GM18951 (cell line): ENCODE measurements at regions not wholly inside any gene's neighbourhood (a gene's known extent, or its start where the extent isn't known, plus 50 kb on each side); places are given as distances from the start of the nearest gene placed in this dataset.

ENCODE experiments used
- POLR2A ChIP-seq: IDR thresholded peaks from 4 replicates; pipeline ENCODE4 v1.6.1; 2011; ENCODE audit warnings: mild to moderate bottlenecking; ENCODE audit not compliant: insufficient read length, insufficient read depth; ENCODE audit errors: extremely low read depth
- in situ Hi-C: fragments of 300-500 bp; cut with MboI; formaldehyde crosslinking; loops from one replicate; pipeline ENCODE4 v1.12.0; 2022; ENCODE audit warnings: low sequenced_read_pairs, mixed read lengths, inconsistent platforms; ENCODE audit not compliant: unreplicated experiment

DNA sequence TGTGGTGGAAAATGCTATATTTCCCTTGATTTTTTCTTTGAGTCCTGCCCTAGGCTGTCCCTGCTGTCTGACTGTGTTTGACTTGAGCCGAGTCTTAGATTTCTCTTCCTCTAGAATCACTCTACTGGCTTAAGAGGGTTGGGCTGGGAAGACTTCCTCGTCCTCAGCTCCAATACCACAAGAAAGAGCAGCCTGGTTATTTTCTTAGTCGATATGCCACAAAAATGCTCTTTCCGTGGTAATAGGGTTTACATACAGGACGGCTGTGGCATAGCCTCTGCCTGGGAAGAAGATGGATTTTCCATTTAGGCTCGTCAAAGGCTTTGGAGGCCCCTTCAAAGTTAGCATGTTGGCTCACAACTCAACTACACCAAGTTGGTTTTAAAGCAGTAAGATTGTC, 212.0 kb upstream of the IGFBP3 start:
- in situ Hi-C loops: no loop called here
- no peak for TF ChIP-seq POLR2A

DNA sequence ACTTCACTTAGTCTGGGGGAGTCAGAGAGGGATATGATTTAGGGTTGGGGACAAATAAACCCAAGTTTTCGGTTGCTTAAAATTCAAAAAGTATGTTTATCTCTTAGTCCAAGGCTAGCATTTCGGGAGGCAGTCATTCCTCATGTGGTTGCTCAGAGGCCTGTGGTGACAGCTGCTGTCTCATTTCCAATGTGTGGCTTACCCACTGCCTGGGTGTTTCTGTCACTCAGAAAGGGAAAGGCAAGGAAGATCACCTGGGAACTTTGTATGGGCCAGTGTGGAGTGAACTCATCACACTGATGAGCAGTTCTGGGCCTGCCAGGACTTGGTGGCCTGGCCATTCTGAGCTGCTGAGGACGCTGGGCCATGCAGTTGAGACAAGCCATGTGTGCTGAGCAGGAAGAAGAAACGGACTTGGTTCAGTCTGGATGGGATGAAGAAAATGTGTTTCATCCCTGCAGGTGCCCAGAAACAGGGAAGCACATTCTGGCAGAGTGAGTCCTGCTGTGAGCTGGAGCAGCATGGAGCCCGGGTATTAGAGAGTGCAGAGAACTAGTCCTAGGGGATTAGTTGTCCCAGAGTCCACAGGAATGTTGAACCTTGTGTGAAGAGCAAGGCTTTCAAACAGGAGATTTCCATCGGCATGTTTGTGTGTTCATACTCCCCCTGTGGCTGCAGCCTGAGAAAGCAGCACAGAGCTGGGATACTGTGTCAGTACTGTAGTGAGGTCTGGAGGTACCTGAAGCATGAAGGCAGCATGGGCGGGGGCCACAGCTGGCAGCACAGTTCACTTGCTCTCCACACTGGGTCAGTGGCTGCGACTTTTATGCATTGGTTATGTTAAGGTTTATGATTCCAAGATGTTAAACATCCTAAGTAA, 211.1 kb upstream of the IGFBP3 start:
- no peak for TF ChIP-seq POLR2A
- in situ Hi-C loops: no loop called here

DNA sequence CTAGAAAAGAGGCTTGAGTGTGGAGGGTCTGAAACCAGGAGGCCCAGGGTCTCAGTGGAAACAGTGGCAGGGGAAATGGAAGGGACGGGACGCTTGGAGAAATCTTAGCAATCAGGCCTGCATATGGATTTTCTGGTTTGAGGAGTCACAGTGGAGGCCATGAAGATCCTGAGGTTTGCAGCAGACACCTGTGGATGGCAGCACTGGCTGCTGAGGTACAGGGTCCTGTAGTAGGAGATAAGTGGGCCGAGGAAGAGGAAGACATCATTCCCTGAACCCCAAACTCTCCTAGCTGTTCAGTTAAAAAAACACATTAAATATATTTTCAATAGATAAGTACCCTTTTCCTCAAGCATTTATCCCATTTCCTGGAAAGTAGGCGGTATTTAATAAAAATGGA, 208.8 kb upstream of the IGFBP3 start:
- no peak for TF ChIP-seq POLR2A
- in situ Hi-C loops: no loop called here

DNA sequence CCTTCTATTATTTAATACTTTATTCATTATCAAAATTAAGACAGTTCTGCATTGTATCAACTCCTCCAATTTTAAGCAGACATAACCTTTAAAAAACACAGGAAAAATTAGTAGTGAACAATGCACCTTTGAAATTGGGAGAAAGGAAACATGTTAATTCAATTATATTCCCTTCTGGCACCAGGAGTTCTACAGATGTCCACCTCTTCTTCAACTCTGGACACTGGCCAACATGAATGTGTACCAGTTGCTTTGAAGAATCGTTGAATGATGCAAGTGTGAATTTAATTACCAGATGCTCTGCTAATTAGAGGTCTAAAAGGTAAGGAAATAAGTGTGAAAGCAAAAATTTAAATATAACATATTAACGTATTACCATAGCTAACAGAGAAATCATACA, 206.7 kb upstream of the IGFBP3 start:
- in situ Hi-C loops: no loop called here
- TF ChIP-seq POLR2A: no peak

DNA sequence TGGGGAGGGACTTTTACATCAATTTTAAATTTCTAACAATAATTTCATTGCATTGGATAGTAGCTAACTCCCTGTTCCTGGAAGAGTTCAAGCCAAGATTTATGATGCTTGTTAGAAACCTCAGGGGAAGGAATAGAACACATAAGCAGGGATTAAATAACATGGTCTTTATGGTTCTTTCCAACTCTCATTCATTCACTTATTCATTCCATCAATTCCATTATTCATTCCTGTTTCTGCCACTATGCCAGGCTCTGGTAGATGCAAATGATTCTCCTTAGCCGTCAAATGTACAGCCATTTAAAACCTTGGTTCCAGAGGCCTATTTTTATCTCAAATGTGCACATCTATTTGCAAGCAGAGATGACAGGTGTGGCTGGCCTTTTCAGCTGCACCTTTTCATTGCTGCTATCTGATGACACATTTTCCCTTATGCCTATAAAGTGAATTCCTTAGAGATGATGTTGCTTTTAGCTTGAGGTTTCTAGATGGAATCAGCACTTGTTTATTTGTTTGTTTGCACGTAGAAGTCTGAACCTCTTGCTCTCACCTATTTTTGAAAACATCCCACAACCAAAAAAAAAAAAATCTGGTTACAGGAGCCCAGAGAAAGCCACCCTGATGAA, 205.7 kb upstream of the IGFBP3 start:
- in situ Hi-C loops: no loop called here
- no peak for TF ChIP-seq POLR2A

DNA sequence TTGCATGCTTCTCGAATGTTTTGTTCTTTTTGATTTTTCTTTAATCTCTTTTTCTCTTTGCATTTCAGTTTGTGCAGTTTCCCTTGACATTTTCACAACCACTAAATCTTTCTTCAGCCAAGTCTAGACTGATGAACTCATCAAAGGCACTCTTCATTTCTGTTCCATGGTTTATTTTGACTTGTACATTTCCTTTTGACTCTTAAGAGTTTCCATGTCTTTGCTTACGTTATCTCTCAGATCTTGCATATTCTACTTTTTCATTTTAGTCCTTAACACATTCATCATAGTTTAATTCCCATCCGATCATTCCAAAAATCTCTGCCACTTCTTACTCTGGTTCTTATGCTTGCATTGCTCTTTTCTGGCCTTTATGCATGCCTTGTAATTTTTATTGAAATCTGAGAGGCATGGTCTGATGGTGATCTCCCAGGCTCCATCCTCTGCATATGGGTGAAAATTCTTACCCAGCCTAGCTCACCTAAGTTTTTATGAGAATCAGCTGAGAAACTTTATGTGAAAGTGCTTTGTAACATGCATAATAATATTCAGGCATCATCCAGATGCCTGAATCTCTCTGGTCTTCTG, 202.8 kb upstream of the IGFBP3 start:
- in situ Hi-C loops: no loop called here
- TF ChIP-seq POLR2A: no peak

DNA sequence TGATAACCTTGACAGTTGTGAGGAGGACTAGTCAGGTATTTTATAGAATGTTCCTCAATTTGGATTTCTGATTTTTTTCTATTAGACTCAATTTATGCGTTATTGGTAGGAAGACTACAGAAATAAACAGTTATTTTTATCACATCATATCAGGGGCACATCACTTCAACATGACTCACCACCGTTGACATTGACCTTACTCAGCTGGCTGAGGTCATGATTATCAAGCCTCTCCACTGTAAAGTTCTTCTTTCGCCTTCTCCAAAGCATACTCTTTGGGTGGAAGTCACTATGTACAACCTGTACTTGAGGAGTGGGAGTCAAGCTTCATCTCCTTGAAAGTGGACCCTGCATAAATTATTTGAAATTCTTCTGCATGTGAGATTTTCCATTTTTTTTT, 194.3 kb upstream of the IGFBP3 start:
- in situ Hi-C loops: no loop called here

DNA sequence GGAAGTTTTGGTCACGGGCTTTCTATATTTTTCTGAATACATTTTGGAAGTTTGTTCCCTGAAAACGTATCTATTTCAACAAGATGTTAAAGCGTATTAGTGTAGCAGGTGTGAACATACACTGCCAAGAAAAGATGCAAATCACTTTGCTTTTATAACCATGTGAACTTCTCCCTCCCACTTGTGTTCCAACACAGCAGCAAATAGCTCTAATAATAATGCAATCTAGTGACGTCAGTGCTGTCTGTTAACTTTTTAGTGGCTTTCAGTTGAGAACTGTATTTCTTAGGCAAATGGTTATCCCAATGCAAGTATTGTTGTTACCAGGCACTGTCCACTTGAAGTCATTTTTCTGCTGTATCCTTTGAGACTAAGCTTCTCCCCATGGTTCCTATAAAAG, 188.4 kb upstream of the IGFBP3 start:
- no peak for TF ChIP-seq POLR2A
- in situ Hi-C loops: no loop called here

More for the DNA sequence above, 194.3 kb upstream of the IGFBP3 start:
- TF ChIP-seq POLR2A: no peak

DNA sequence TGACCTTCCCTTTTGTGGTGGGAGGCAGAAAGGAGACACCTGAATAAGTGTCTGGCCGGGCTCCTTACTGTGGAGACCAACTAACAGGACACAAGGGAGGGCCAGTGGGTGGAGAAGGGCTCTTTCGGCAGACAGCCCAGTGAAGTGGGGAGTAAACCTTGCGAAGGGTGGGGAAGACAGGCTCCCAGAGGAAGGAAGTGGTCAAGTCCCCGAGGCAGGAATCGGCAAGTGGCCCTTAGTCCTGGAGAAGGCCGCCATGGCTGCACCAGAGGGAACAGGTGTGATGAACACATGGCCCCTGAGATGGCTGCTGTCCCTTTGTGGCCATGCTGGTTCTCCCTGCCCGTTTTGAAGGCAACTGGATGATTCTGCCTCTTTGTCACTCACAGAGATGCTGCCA, 187.2 kb upstream of the IGFBP3 start:
- in situ Hi-C loops: no loop called here
- no peak for TF ChIP-seq POLR2A

DNA sequence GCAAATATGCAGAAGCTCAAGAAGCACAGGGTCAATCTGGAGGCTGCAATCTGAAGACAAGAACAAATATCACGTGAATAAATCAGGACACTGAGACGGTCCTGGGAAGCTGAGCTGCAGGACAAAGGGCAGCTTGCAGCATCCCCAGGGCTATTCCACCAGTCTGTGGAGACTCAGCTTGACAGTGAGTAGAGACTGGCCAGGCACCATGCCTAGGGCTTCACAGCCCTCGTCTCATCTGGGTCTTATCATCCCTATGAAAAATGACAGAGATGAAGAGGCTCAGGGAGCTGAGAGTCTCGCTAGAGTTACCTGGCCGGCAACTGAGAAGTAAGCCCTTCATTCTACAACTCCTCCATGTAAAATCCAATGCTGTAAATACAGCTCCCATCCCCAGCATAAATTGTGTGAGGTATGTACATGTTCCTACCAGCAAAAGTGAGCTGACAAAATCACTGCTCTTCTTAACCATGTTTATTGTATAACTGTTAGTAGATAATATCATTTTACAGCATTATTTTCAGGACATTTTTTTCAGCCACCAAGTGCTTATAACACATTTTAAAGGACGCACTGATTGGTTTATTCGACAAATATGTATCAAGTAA, 186.6 kb upstream of the IGFBP3 start:
- no peak for TF ChIP-seq POLR2A
- in situ Hi-C loops: no loop called here

DNA sequence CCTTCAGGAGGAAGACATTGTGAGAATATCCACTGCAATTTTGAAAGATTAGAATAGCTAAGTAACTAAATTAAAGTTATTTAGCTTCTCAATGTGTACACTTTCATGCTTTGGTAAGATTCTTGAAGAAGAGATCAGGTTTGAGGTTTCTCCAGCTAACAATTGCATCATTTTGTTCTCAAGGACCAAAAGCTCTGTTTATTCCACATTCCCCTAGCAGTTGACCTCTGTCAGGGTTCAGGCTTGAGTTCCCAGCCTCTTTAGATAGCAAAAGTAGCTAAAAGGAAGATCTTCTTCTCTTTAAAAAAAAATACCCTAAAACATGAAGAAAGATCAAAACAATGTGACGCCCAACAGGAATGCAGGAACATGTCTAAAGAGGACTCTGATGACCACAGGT, 179.4 kb upstream of the IGFBP3 start:
- TF ChIP-seq POLR2A: no peak
- in situ Hi-C loops: no loop called here

DNA sequence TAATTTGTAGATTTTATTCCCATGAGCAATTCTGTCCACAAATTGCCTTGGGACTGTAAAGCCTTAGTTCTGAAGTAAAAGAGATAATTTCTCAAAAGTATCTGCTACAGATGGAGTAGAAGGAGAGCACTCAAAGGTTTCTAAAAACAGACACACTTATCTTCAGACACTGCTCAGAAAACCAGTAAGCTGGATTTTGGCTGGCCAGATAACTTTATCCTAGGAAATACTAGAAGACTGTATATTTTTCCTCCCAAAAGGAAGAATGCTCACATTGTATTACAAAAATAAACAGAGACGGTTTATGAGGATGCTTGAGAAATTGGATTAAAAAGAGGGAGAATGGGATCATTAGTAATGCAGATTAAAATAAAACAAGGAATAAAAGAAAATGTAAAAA, 178.0 kb upstream of the IGFBP3 start:
- no peak for TF ChIP-seq POLR2A
- in situ Hi-C loops: no loop called here

DNA sequence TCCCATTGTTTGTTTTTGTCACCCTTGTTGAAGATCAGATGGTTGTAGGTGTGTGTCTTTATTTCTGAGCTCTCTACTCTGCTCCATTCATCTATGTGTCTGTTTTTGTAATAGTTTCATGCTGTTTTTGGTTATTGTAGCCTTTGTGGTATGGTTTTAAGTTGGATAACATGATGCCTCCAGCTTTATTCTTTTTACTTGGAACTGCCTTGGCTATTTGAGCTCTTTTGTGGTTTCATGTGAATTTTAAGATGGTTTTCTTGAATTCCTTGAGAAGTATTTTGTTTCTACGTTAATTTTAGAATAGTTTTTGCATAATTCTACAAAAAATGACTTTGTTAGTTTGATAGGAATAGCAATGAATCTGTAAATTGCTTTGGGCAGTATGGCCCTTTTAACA, 170.0 kb upstream of the IGFBP3 start:
- in situ Hi-C loops: no loop called here

More for the DNA sequence above, 170.0 kb upstream of the IGFBP3 start:
- no peak for TF ChIP-seq POLR2A
